ENCODE measurements at regions not wholly inside any gene's neighbourhood (a gene's known extent, or its start where the extent isn't known, plus 50 kb on each side); places are given as distances from the start of the nearest gene placed in this dataset.

GRCh38 chr5:143751342-143751741 is 60.6 kb upstream of the HMHB1 start (continued):
- TF ChIP-seq, protein P1, sequence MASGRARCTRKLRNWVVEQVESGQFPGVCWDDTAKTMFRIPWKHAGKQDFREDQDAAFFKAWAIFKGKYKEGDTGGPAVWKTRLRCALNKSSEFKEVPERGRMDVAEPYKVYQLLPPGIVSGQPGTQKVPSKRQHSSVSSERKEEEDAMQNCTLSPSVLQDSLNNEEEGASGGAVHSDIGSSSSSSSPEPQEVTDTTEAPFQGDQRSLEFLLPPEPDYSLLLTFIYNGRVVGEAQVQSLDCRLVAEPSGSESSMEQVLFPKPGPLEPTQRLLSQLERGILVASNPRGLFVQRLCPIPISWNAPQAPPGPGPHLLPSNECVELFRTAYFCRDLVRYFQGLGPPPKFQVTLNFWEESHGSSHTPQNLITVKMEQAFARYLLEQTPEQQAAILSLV (tag; IDR thresholded peaks at IDR 0.05): no peak
- no peak for TF ChIP-seq XRCC3 (IDR thresholded peaks at IDR 0.05)
- TF ChIP-seq MTA2 (IDR thresholded peaks at IDR 0.05; ENCODE audit: low read depth): no peak
- no peak for TF ChIP-seq ZNF785 (CRISPR knock-in tag; IDR thresholded peaks at IDR 0.05)
- no peak for TF ChIP-seq TCF3 (CRISPR knock-in tag; IDR thresholded peaks at IDR 0.05)
- TF ChIP-seq ATF4 (CRISPR knock-in tag; IDR thresholded peaks at IDR 0.05): no peak
- TF ChIP-seq TCF7 (IDR thresholded peaks at IDR 0.05; ENCODE audit: borderline replicate concordance): no peak
- no peak for TF ChIP-seq ZNF778 (CRISPR knock-in tag; IDR thresholded peaks at IDR 0.05)
- TF ChIP-seq RBM15 (IDR thresholded peaks at IDR 0.05; ENCODE audit: insufficient read depth, low read length): no peak
- no peak for TF ChIP-seq ZNF324 (CRISPR knock-in tag; IDR thresholded peaks at IDR 0.05)
- no peak for TF ChIP-seq SMARCE1 (IDR thresholded peaks at IDR 0.05)
- TF ChIP-seq VEZF1 (CRISPR knock-in tag; IDR thresholded peaks at IDR 0.05): no peak

All from K562 (cell line).